HUDEP-2 (cell line): ENCODE measurements at regions not wholly inside any gene's neighbourhood (a gene's known extent, or its start where the extent isn't known, plus 50 kb on each side); places are given as distances from the start of the nearest gene placed in this dataset.
A peak's percentile ranks its signal among the peaks of the same experiment; 100 is the strongest.
"Not testable (repeated sequence)": the region's sequence is repeated elsewhere in the genome, so short reads cannot be mapped to it uniquely, and the experiment has no call there.

Source experiments
- DNase-seq, 76 experiments: peaks; one replicate each; lab custom pipeline; 2025; ENCODE audit not compliant: unreplicated experiment in 76 of 76; lab: John Stamatoyannopoulos, UW

- DNase-seq = not testable (repeated sequence)
Measured at GRCh38 chr15:22519213-22519612, 60.5 kb downstream of the GOLGA6L22 start.

DNA sequence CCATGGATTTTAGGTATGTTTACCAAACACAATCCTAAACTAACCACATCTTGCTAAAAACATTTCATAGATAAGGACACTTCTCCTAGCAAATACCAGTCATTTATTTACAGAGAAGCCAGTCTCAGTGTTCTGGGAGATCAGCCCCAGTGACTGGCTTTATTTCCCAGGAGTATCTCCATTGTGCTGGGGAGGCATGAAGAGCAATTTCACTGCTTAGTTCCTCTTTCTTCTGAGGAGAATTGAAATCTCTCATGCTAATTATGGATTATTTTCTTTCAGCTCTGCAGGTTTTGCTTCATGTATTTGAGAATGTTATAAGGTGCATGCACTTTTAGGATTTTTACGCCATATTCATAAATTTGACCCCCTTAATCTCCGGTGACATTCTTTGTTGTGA, 67.8 kb downstream of the GOLGA6L22 start:
- DNase-seq = not testable (repeated sequence)

DNA sequence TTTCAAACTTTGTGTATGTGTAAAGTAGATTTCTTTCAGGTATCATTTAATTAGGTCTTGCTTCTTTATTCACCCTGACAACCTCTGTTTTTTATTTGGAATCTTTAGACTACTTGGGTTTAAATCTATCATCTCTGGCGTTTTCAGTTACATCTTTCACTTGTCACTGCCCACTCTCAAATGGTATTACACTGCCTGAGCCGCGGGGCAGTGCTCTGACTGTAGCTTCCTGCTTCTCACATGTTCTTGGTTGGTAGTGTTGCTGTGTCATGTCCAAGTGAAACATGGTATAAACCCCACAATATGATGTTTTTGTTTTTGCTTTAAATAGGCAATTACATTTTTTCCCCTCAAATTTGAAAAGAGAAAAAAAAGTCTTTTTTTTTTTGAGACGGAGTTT, 68.3 kb downstream of the GOLGA6L22 start:
- not testable (repeated sequence) for DNase-seq

DNA sequence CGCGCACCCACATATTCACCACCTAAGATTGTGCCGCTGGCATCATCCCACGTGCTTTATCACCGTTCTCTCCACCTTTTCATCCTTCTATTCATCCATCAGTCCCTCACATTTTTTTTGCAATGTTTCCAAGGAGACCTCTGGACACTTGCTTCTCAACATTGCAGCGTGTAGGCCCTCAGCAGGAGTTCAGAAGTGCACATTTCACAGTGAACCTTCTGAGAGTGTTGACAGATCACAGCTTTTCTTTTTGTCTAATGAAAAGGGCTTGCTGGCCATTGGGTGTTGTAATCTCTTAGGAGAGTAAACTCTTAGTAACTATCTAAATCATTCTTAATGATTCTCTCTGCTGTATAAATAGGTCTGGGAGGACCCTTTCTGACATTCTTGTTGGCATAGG, 70.5 kb downstream of the GOLGA6L22 start:
- DNase-seq = not testable (repeated sequence)

DNA sequence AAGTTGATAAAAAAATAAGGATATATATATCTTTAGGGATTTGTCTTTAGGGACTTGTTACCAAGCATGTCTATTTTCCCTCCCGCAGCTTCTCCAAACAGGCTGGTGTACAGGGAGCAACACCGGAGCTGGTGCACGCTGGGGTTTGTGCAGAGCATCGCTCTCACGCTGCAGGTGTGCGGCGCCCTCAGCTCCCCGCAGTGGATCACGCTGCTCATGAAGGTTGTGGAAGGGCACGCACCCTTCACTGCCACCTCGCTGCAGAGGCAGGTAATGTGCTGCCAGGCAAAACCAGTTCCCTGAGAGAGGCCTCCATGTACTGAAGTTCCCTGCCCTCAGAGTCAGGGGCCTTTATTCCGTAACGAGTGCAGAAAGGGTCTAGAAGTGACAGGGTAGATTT, 101.0 kb downstream of the GOLGA6L22 start:
- not testable (repeated sequence) for DNase-seq

GRCh38 chr15:22561716-22562115, 103.0 kb downstream of the GOLGA6L22 start:
- DNase-seq = not testable (repeated sequence)

GRCh38 chr15:22566510-22566909, 107.8 kb downstream of the GOLGA6L22 start:
- DNase-seq = not testable (repeated sequence)

DNA sequence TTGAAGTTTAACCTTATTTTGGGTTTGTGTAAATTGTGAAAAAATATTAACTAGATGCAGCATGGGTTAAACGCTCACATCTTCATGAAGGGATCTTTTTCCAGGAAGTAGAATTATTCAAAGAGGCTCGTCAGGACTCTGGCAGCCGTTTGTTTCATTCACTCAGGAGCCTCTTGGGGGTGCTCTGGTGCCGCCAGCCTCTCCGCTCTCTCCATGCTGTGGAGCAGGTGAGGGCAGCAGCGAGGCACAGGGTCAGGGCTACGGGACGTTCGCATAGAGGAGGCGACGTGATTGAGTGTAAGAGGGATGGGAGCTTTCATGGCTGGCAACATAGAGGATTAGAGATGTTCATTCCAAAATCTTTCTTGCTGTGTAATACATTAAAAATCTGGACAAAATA, 110.8 kb downstream of the GOLGA6L22 start:
- not testable (repeated sequence) for DNase-seq

DNA sequence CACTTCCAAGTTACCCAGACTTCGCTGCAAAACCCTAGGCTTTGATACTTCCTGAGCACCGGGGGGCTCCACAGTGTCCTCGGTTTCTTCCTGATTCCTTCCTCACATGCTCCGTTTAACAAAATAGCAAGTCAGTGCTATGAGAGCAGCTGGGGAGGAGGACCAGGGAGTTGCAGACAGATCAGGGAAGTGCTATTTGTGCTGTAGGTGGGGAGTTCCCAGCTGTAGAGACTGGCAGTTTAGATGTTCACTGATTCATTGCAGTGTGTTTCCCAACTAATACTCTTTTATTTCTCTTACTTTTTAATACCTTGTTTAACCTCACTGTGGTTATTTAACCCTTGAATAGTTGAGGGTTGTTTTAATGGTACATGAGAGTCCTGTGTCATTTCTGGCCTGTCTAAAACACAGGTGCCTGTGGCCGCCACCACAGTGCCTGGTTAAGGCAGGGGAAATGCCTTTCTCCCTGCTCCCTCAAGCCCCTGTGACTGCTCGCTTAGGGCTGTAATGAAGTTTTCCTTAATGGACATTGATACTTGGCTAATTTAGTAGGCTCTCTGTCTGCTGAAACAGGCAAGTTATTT, 113.5 kb downstream of the GOLGA6L22 start:
- not testable (repeated sequence) for DNase-seq

- DNase-seq = not testable (repeated sequence)
Measured at GRCh38 chr15:22572792-22573191, 114.1 kb downstream of the GOLGA6L22 start.

GRCh38 chr15:22577828-22578227, 119.1 kb downstream of the GOLGA6L22 start:
- not testable (repeated sequence) for DNase-seq

DNA sequence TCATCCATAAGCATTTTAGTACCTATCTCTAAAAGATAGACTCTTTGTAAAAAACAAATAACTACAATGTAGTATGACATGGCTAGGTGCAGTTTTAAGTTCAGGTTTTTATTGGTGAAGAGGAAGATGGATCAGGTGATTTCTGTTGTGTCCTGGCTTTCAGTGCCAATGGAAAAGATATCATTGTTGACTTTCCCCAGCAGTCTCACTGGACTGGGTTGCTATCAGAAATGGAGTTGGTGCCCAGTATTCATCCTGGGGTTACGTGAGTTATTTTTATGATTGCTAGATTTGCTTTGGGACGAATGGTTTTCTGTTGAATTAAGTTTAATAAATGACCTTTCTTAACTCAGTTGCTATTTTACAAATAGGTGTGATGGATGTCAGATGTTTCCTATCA, 120.5 kb downstream of the GOLGA6L22 start:
- not testable (repeated sequence) for DNase-seq

GRCh38 chr15:22587391-22587790, 128.7 kb downstream of the GOLGA6L22 start:
- not testable (repeated sequence) for DNase-seq

DNA sequence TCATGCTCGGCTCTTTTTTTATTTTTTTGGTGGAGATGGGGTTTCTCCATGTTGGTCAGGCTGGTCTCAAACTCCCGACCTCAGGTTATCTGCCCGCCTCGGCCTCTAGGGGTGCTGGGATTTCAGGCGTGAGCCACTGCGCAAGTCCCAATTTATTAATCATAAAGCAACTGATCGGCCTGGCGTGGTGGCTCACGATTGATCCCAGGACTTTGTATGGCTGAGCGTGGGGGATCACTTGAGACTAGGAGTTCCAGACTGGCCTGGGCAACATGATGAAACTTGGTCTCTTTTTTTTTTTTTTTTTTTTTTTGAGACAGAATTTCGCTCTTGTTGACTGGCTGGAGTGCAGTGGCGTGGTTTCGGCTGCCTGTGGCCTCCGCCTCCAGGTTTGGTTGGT, 139.8 kb downstream of the GOLGA6L22 start:
- DNase-seq = not testable (repeated sequence)

DNA sequence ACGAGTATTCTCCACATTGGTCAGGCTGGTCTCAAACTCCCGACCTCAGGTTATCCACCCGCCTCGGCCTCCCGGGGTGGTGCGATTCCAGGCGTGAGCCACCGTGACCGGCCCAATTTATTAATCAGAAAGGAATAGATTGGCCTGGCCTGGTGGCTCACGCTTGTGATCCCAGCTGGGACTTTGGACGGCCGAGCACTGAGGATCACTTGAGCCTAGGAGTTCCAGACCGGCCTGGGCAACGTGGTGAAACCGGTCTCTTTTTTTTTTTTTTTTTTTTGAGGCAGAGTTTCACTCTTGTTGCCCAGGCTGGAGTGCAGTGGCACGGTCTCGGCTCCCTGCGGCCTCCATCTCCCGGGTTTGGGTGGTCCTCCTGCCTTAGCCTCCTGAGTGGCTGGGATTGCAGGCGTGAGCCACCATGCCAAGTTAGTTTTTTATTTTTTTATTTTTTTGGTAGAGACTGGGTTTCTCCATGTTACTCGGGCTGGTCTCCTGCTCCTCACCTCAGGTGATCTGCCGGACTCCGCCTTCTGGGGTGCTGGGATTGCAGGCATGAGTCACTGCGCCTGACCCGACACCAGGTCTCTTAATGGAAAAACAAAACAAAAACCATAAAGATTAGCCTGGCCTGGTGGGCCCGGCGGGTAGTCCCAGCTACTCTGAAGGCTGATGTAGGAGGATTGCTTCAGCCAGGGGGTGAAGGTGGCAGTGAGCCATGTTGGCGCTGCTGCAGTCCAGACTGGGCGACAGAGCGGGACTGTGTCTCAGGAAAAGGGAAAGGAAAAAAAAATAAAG, 141.0 kb downstream of the GOLGA6L22 start:
- DNase-seq = not testable (repeated sequence)

GRCh38 chr15:22616976-22617375, 158.3 kb downstream of the GOLGA6L22 start:
- DNase-seq = not testable (repeated sequence)

GRCh38 chr15:22631789-22632188, 154.7 kb upstream of the NIPA1 start:
- not testable (repeated sequence) for DNase-seq

DNA sequence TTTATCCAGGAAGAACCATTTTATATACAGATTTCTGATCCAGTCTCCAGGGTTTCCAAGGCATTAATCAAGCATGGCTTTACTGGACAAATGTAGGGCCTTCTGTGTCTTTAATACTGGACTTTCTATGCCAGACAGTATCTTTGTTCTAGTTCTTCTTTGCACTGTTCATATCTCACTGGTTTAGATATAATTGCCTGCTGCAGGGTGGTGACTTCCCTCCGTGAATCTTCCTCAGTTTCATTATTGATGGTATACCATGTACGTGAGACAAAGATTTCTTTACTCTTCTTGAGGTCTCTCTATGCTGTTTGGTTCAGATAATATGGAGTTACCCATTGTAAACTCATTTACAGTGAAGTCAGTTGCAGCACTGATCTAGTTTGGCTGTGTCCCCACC, 146.5 kb upstream of the NIPA1 start:
- DNase-seq = not testable (repeated sequence)

GRCh38 chr15:22649458-22649857, 137.0 kb upstream of the NIPA1 start:
- not testable (repeated sequence) for DNase-seq

GRCh38 chr15:22651179-22651578, 135.3 kb upstream of the NIPA1 start:
- DNase-seq = not testable (repeated sequence)

DNA sequence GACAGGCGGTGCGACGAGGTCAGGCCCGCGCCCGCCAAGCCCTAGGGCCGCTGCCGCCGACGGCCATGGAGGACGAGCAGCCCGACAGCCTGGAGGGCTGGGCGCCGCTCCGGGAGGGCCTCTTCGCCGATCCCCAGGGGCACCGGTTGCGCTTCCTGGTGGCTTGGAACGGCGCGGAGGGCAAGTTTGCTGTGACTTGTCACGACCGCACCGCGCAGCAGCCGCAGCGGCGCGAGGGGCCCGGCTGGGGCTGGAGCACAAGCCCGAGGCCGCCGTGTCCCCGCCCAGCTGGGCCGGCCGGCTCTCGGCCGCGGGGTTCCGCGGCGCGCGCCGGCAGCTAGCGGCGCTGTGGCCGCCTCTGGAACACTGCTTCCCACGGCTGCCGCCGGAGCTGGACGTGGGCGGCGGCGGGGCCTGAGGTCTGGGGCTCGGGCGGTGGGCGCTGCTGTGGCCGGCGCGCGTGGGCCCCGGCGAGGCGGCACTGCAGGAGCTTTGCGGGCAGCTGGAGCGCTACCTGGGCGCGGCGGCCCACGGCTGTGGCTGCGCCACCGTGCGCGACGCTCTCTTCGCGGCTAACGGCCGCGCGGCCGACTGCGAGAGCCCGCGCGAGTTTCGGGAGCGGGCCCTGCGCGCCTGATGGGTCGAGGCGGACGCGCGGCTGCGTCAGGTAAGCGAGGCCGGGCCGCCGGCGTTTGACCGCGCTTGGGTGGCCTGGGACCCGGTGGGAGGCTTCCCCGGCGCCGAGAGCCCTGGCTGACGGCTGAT, 122.0 kb upstream of the NIPA1 start:
- peak in 16 of 76 experiments; percentile 2 to 41 (median 8) for DNase-seq
